ENCODE measurements at regions not wholly inside any gene's neighbourhood (a gene's known extent, or its start where the extent isn't known, plus 50 kb on each side); places are given as distances from the start of the nearest gene placed in this dataset.

DNA sequence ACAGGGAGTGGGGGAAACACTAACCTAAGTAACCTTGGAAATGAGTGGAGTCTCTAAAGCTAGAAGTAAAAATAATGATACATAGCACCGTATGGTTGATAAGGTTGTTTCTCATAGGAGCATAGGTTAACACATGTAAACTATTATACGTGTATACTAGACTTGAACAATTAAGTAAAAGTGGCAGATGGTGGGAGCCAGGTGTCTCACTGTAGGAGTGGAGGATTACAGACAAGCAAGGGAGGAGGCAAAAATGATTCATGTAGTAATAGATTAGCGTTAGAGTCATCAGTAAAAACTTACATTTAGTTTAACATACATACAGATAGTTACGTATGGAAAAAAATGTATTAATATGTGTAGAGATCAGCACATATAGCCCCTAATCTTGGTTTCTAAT lies 138.4 kb upstream of the DSCAM start:
- H3K9ac ChIP-seq (ENCODE audit: low read depth, low read length): no peak overlapping the region
- peaks cover 13% of the 10 kb centered on the region; the same call in 1 of the 2 replicates for H3K9me3 ChIP-seq (ENCODE audit: control insufficient read depth, insufficient read depth, low read length)
- H3K36me3 ChIP-seq (ENCODE audit: control insufficient read depth, insufficient read depth, low read length): no peaks in the 10 kb centered on the region
- H3K4me3 ChIP-seq (ENCODE audit: low read depth, low read length): no peak overlapping the region
- no peaks in the 10 kb centered on the region for H3K4me1 ChIP-seq (ENCODE audit: control insufficient read depth, insufficient read depth, low read length)
- no peaks in the 10 kb centered on the region for H3K27me3 ChIP-seq (ENCODE audit: control insufficient read depth, insufficient read depth, low read length)
- H3K27ac ChIP-seq (ENCODE audit: low read depth, low read length): no peak overlapping the region

DNA sequence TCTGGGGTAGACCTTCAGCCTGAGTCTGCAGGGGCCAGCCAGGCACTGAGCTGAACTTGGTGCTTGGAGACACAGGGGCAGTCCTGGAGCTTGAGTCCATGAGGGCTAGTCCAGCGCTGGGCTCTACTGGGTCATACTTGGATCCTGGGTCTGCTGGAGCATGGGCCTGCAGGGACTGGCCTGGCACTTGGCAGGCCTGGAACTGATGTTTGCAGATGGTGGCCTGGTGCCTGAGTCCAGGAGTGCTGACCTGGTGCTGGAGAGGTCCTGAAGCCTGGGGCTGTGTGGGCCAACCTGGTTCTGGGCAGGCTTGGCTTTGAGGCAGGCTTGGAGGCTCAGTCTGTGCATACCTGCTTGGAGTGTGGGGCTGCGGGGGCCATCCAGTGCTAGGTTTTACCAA lies 143.4 kb upstream of the DSCAM start:
- no peaks in the 10 kb centered on the region for H3K36me3 ChIP-seq (ENCODE audit: control insufficient read depth, insufficient read depth, low read length)
- no peak overlapping the region for H3K9ac ChIP-seq (ENCODE audit: low read depth, low read length)
- H3K4me3 ChIP-seq (ENCODE audit: low read depth, low read length): no peak overlapping the region
- H3K4me1 ChIP-seq (ENCODE audit: control insufficient read depth, insufficient read depth, low read length): no peaks in the 10 kb centered on the region
- H3K27ac ChIP-seq (ENCODE audit: low read depth, low read length): no peak overlapping the region
- no peaks in the 10 kb centered on the region for H3K27me3 ChIP-seq (ENCODE audit: control insufficient read depth, insufficient read depth, low read length)
- H3K9me3 ChIP-seq (ENCODE audit: control insufficient read depth, insufficient read depth, low read length): no peaks in the 10 kb centered on the region

- H3K27ac ChIP-seq (ENCODE audit: low read depth, low read length): no peak overlapping the region
- no peak overlapping the region for H3K4me3 ChIP-seq (ENCODE audit: low read depth, low read length)
- no peaks in the 10 kb centered on the region for H3K4me1 ChIP-seq (ENCODE audit: control insufficient read depth, insufficient read depth, low read length)
- no peaks in the 10 kb centered on the region for H3K27me3 ChIP-seq (ENCODE audit: control insufficient read depth, insufficient read depth, low read length)
- no peaks in the 10 kb centered on the region for H3K36me3 ChIP-seq (ENCODE audit: control insufficient read depth, insufficient read depth, low read length)
- H3K9me3 ChIP-seq (ENCODE audit: control insufficient read depth, insufficient read depth, low read length): peaks cover 6% of the 10 kb centered on the region
- H3K9ac ChIP-seq (ENCODE audit: low read depth, low read length): no peak overlapping the region
These were observed 150.9 kb upstream of the DSCAM start for GRCh38 chr21:40997831-40998230.

GRCh38 chr21:41000838-41001237 lies 153.9 kb upstream of the DSCAM start:
- Histone ChIP-seq H3K9me3 (ENCODE audit: control insufficient read depth, insufficient read depth, low read length) (peaks cover 6% of the 10 kb centered on the region), H3K27me3 (ENCODE audit: control insufficient read depth, insufficient read depth, low read length) (no peaks in the 10 kb centered on the region), H3K9ac (ENCODE audit: low read depth, low read length) (no peak overlapping the region), H3K27ac (ENCODE audit: low read depth, low read length) (no peak overlapping the region), H3K4me3 (ENCODE audit: low read depth, low read length) (no peak overlapping the region), H3K36me3 (ENCODE audit: control insufficient read depth, insufficient read depth, low read length) (no peaks in the 10 kb centered on the region), H3K4me1 (ENCODE audit: control insufficient read depth, insufficient read depth, low read length) (no peaks in the 10 kb centered on the region)

DNA sequence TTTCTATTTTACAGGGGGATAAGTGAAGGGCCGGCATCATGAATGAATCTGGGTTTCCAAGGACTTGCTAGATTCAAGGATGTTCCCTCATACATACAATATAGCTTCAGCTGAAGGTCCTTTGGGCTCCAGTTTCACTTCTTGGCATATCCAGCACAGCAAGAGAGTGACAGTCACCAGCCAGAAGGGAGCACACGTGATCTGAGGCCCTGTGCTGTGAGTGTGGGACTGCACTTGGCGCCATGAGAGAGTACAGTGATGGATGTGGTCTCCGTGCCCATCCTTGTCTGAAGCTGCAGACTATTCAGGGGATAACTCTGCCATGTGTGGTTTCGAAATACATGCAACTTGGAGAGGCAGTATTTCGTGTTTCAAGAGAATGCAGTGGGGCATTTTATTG lies 159.7 kb upstream of the DSCAM start:
- H3K9me3 ChIP-seq (ENCODE audit: control insufficient read depth, insufficient read depth, low read length): peaks cover 4% of the 10 kb centered on the region; the same call in 1 of the 2 replicates
- no peak overlapping the region for H3K9ac ChIP-seq (ENCODE audit: low read depth, low read length)
- no peak overlapping the region for H3K4me3 ChIP-seq (ENCODE audit: low read depth, low read length)
- H3K27ac ChIP-seq (ENCODE audit: low read depth, low read length): no peak overlapping the region
- no peaks in the 10 kb centered on the region for H3K27me3 ChIP-seq (ENCODE audit: control insufficient read depth, insufficient read depth, low read length)
- no peaks in the 10 kb centered on the region for H3K4me1 ChIP-seq (ENCODE audit: control insufficient read depth, insufficient read depth, low read length)
- no peaks in the 10 kb centered on the region for H3K36me3 ChIP-seq (ENCODE audit: control insufficient read depth, insufficient read depth, low read length)

- Histone ChIP-seq H3K9ac (ENCODE audit: low read depth, low read length) (no peak overlapping the region), H3K9me3 (ENCODE audit: control insufficient read depth, insufficient read depth, low read length) (no peaks in the 10 kb centered on the region), H3K27ac (ENCODE audit: low read depth, low read length) (no peak overlapping the region), H3K27me3 (ENCODE audit: control insufficient read depth, insufficient read depth, low read length) (no peaks in the 10 kb centered on the region), H3K4me1 (ENCODE audit: control insufficient read depth, insufficient read depth, low read length) (no peaks in the 10 kb centered on the region), H3K36me3 (ENCODE audit: control insufficient read depth, insufficient read depth, low read length) (no peaks in the 10 kb centered on the region), H3K4me3 (ENCODE audit: low read depth, low read length) (no peak overlapping the region)
These were observed 159.6 kb upstream of the BACE2 start for GRCh38 chr21:41008351-41008750.

- no peak overlapping the region for H3K27ac ChIP-seq (ENCODE audit: low read depth, low read length)
- H3K4me3 ChIP-seq (ENCODE audit: low read depth, low read length): no peak overlapping the region
- H3K9me3 ChIP-seq (ENCODE audit: control insufficient read depth, insufficient read depth, low read length): no peaks in the 10 kb centered on the region
- H3K4me1 ChIP-seq (ENCODE audit: control insufficient read depth, insufficient read depth, low read length): no peaks in the 10 kb centered on the region
- H3K9ac ChIP-seq (ENCODE audit: low read depth, low read length): no peak overlapping the region
- H3K36me3 ChIP-seq (ENCODE audit: control insufficient read depth, insufficient read depth, low read length): no peaks in the 10 kb centered on the region
- no peaks in the 10 kb centered on the region for H3K27me3 ChIP-seq (ENCODE audit: control insufficient read depth, insufficient read depth, low read length)
These were observed 159.0 kb upstream of the BACE2 start for GRCh38 chr21:41008974-41009373.

- Histone ChIP-seq H3K27ac (ENCODE audit: low read depth, low read length) (no peak overlapping the region), H3K36me3 (ENCODE audit: control insufficient read depth, insufficient read depth, low read length) (no peaks in the 10 kb centered on the region), H3K4me3 (ENCODE audit: low read depth, low read length) (no peak overlapping the region)
These were observed 158.4 kb upstream of the BACE2 start for GRCh38 chr21:41009398-41010100.

DNA sequence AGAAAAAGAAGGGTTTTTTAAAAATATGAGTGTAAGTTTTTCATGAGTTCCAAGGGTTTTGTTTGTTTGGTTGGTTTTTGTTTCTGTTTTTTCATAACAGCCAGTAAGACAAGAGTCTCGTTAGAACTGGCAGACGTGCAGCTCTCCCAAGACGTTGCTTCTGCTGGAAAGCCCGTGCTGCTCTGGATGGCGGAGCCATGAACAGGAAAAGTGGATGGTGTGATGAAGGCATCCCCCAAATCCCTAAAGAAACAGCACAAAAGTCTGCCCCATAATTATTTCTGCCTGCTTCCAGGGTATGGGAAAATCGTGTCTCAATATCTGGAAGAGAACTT lies 157.9 kb upstream of the BACE2 start:
- no peaks in the 10 kb centered on the region for H3K9me3 ChIP-seq (ENCODE audit: control insufficient read depth, insufficient read depth, low read length)
- H3K27me3 ChIP-seq (ENCODE audit: control insufficient read depth, insufficient read depth, low read length): no peaks in the 10 kb centered on the region
- no peaks in the 10 kb centered on the region for H3K36me3 ChIP-seq (ENCODE audit: control insufficient read depth, insufficient read depth, low read length)
- H3K9ac ChIP-seq (ENCODE audit: low read depth, low read length): no peak overlapping the region
- H3K4me1 ChIP-seq (ENCODE audit: control insufficient read depth, insufficient read depth, low read length): no peaks in the 10 kb centered on the region
- H3K4me3 ChIP-seq (ENCODE audit: low read depth, low read length): no peak overlapping the region
- H3K27ac ChIP-seq (ENCODE audit: low read depth, low read length): no peak overlapping the region

More at GRCh38 chr21:41009398-41010100, 158.4 kb upstream of the BACE2 start:
- H3K9ac ChIP-seq (ENCODE audit: low read depth, low read length): no peak overlapping the region
- H3K27me3 ChIP-seq (ENCODE audit: control insufficient read depth, insufficient read depth, low read length): no peaks in the 10 kb centered on the region
- H3K4me1 ChIP-seq (ENCODE audit: control insufficient read depth, insufficient read depth, low read length): no peaks in the 10 kb centered on the region
- no peaks in the 10 kb centered on the region for H3K9me3 ChIP-seq (ENCODE audit: control insufficient read depth, insufficient read depth, low read length)

- H3K27ac ChIP-seq (ENCODE audit: low read depth, low read length): no peak overlapping the region
- H3K4me1 ChIP-seq (ENCODE audit: control insufficient read depth, insufficient read depth, low read length): no peaks in the 10 kb centered on the region
- no peaks in the 10 kb centered on the region for H3K36me3 ChIP-seq (ENCODE audit: control insufficient read depth, insufficient read depth, low read length)
- H3K9me3 ChIP-seq (ENCODE audit: control insufficient read depth, insufficient read depth, low read length): no peaks in the 10 kb centered on the region
- H3K9ac ChIP-seq (ENCODE audit: low read depth, low read length): no peak overlapping the region
- no peak overlapping the region for H3K4me3 ChIP-seq (ENCODE audit: low read depth, low read length)
- H3K27me3 ChIP-seq (ENCODE audit: control insufficient read depth, insufficient read depth, low read length): no peaks in the 10 kb centered on the region
These were observed 156.7 kb upstream of the BACE2 start for GRCh38 chr21:41011098-41011731.

DNA sequence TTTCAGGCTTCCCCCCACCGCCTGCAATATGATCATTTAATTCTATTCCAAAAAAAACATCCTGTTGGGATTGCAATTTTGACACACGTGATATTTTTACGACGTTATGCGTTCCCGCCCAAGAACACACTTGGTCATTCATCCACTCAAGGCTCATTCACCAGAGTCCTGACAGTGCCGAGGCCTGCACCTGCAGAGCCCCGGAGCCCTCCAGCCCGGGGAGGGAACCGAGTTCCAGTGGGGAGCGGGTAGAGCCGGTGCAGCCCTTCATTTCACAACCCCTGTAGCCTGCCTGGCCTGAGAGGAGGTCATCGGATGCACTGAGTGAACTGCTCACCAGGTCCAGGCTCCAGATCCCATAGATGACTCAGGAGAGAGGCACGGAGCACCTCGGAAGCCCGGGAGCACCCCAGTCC lies 156.0 kb upstream of the BACE2 start:
- H3K9ac ChIP-seq (ENCODE audit: low read depth, low read length): no peak overlapping the region
- H3K4me3 ChIP-seq (ENCODE audit: low read depth, low read length): no peak overlapping the region
- H3K27ac ChIP-seq (ENCODE audit: low read depth, low read length): no peak overlapping the region
- H3K27me3 ChIP-seq (ENCODE audit: control insufficient read depth, insufficient read depth, low read length): no peaks in the 10 kb centered on the region
- no peaks in the 10 kb centered on the region for H3K4me1 ChIP-seq (ENCODE audit: control insufficient read depth, insufficient read depth, low read length)
- no peaks in the 10 kb centered on the region for H3K36me3 ChIP-seq (ENCODE audit: control insufficient read depth, insufficient read depth, low read length)
- no peaks in the 10 kb centered on the region for H3K9me3 ChIP-seq (ENCODE audit: control insufficient read depth, insufficient read depth, low read length)
